ENCODE measurements at regions not wholly inside any gene's neighbourhood (a gene's known extent, or its start where the extent isn't known, plus 50 kb on each side); places are given as distances from the start of the nearest gene placed in this dataset.

- dilution Hi-C loops (cut with MboI; ENCODE audit: extremely low pct_ligation_motif_present, low sequenced_read_pairs) = no loop called here
- POLR2A ChIA-PET = no interaction called here
- FAIRE-seq = no peak
Measured at GRCh38 chr16:51418258-51418657, 267.2 kb upstream of the SALL1 start.

GRCh38 chr16:51416926-51417325 is 265.9 kb upstream of the SALL1 start:
- no peak for FAIRE-seq
- Histone ChIP-seq H3K9me1 (replicated peaks; ENCODE audit: control insufficient read depth, extremely low read depth, insufficient read depth, low read length) (no peaks in the 10 kb centered on the region), H3K79me2 (ENCODE audit: control insufficient read depth, insufficient read depth, low read length) (no peaks in the 10 kb centered on the region), H3K4me1 (ENCODE audit: control insufficient read depth, extremely low read depth, insufficient read depth, low read length) (no peaks in the 10 kb centered on the region), H3K36me3 (ENCODE audit: control insufficient read depth in 2 of 2, extremely low read depth in 1 of 2, insufficient read depth in 2 of 2, low read length in 2 of 2) (no peaks in the 10 kb centered on the region), H3K9ac (replicated peaks; ENCODE audit: extremely low read depth, insufficient read depth, low read length) (no peak overlapping the region), H3K9me3 (replicated peaks; ENCODE audit: control insufficient read depth, insufficient read depth, low read length) (peaks cover 2% of the 10 kb centered on the region), H3K4me2 (ENCODE audit: insufficient read depth, low read length) (no peak overlapping the region), H3K27me3 (ENCODE audit: control insufficient read depth in 2 of 2, insufficient read depth in 2 of 2, low read length in 2 of 2) (no peaks in the 10 kb centered on the region), H2AFZ (ENCODE audit: low read depth, low read length) (no peak overlapping the region), H3K4me3 (replicated peaks in 1 of 3; ENCODE audit: insufficient read depth in 1 of 3, low read depth in 1 of 3, low read length in 3 of 3) (no peak overlapping the region), H3K27ac (ENCODE audit: insufficient read depth, low read depth, low read length) (no peak overlapping the region), H4K20me1 (replicated peaks; ENCODE audit: control insufficient read depth, extremely low read depth, insufficient read depth, low read length) (no peaks in the 10 kb centered on the region)
- intact Hi-C loops (cut with micrococcal nuclease) = no loop called here
- TF ChIP-seq FOS (IDR thresholded peaks at IDR 0.05; ENCODE audit: borderline replicate concordance, insufficient read depth, low read length) (no peak), GATA2 (IDR thresholded peaks at IDR 0.05; ENCODE audit: insufficient read depth, insufficient read length, low read depth, low read length) (no peak), EZH2 (IDR thresholded peaks at IDR 0.05; ENCODE audit: borderline replicate concordance, low read depth, low read length, severe bottlenecking) (no peak), POLR2AphosphoS5 (IDR thresholded peaks at IDR 0.05; ENCODE audit: insufficient read depth, low read depth, low read length) (no peak)
- CTCF ChIA-PET = no interaction called here
- DNase-seq (ENCODE audit: low read depth, low spot score) = no peak
- no TSS peak for BruUV-seq (replicated peaks)
- dilution Hi-C loops (cut with MboI; ENCODE audit: extremely low pct_ligation_motif_present, low sequenced_read_pairs) = no loop called here
- POLR2A ChIA-PET = no interaction called here

More at GRCh38 chr16:51418258-51418657, 267.2 kb upstream of the SALL1 start:
- no peak overlapping the region for H3K4me2 ChIP-seq (ENCODE audit: insufficient read depth, low read length)
- CTCF ChIA-PET = no interaction called here
- H3K9me1 ChIP-seq (replicated peaks; ENCODE audit: control insufficient read depth, extremely low read depth, insufficient read depth, low read length) = no peaks in the 10 kb centered on the region
- no peak overlapping the region for H3K9ac ChIP-seq (replicated peaks; ENCODE audit: extremely low read depth, insufficient read depth, low read length)
- no peak for DNase-seq (ENCODE audit: low read depth, low spot score)
- H4K20me1 ChIP-seq (replicated peaks; ENCODE audit: control insufficient read depth, extremely low read depth, insufficient read depth, low read length) = no peaks in the 10 kb centered on the region
- H3K9me3 ChIP-seq (replicated peaks; ENCODE audit: control insufficient read depth, insufficient read depth, low read length) = no peaks in the 10 kb centered on the region
- H3K4me1 ChIP-seq (ENCODE audit: control insufficient read depth, extremely low read depth, insufficient read depth, low read length) = no peaks in the 10 kb centered on the region
- H3K27ac ChIP-seq (ENCODE audit: insufficient read depth, low read depth, low read length) = no peak overlapping the region
- TF ChIP-seq POLR2A (IDR thresholded peaks at IDR 0.05; ENCODE audit: low read depth, low read length) (no peak), MAX (IDR thresholded peaks at IDR 0.05; ENCODE audit: insufficient read depth, insufficient read length) (no peak), EZH2 (IDR thresholded peaks at IDR 0.05; ENCODE audit: borderline replicate concordance, low read depth, low read length, severe bottlenecking) (no peak), MYC (IDR thresholded peaks at IDR 0.05; ENCODE audit: low read depth, low read length) (no peak), FOS (IDR thresholded peaks at IDR 0.05; ENCODE audit: borderline replicate concordance, insufficient read depth, low read length) (no peak)
- no peaks in the 10 kb centered on the region for H3K79me2 ChIP-seq (ENCODE audit: control insufficient read depth, insufficient read depth, low read length)
- intact Hi-C loops (cut with micrococcal nuclease) = no loop called here
- no TSS peak for BruUV-seq (replicated peaks)
- no peaks in the 10 kb centered on the region for H3K36me3 ChIP-seq (ENCODE audit: control insufficient read depth in 2 of 2, extremely low read depth in 1 of 2, insufficient read depth in 2 of 2, low read length in 2 of 2)
- no peaks in the 10 kb centered on the region for H3K27me3 ChIP-seq (ENCODE audit: control insufficient read depth in 2 of 2, insufficient read depth in 2 of 2, low read length in 2 of 2)
- no peak overlapping the region for H3K4me3 ChIP-seq (replicated peaks in 1 of 3; ENCODE audit: insufficient read depth in 1 of 3, low read depth in 1 of 3, low read length in 3 of 3)
- H2AFZ ChIP-seq (ENCODE audit: low read depth, low read length) = no peak overlapping the region

Data from endothelial cell of umbilical vein (primary cell).